GM18861 (cell line): ENCODE measurements at regions not wholly inside any gene's neighbourhood (a gene's known extent, or its start where the extent isn't known, plus 50 kb on each side); places are given as distances from the start of the nearest gene placed in this dataset.
"Not testable (repeated sequence)": the region's sequence is repeated elsewhere in the genome, so short reads cannot be mapped to it uniquely, and the experiment has no call there.

Experiments
- ATAC-seq: cut with Tn5 transposase; IDR thresholded peaks from one replicate; pipeline ENCODE4 v1.9.1; 2021; ENCODE audit not compliant: unreplicated experiment

- ATAC-seq = not testable (repeated sequence)
Observed at GRCh38 chr22:23439581-23439980, 140.5 kb downstream of the IGLL1 start.

- ATAC-seq = no peak
Observed at GRCh38 chr22:23438216-23438615, 141.9 kb downstream of the IGLL1 start.

- no peak for ATAC-seq
Observed at GRCh38 chr22:23437779-23438178, 142.3 kb downstream of the IGLL1 start.

- not testable (repeated sequence) for ATAC-seq
Observed at GRCh38 chr22:23437107-23437395, 143.0 kb downstream of the IGLL1 start.

GRCh38 chr22:23436354-23437106 lies 143.6 kb downstream of the IGLL1 start:
- not testable (repeated sequence) for ATAC-seq

- ATAC-seq = not testable (repeated sequence)
Observed at GRCh38 chr22:23435186-23435585, 144.9 kb downstream of the IGLL1 start.

- ATAC-seq = not testable (repeated sequence)
Observed at GRCh38 chr22:23434198-23434830, 145.8 kb downstream of the IGLL1 start.

GRCh38 chr22:23433127-23434005 lies 146.7 kb downstream of the IGLL1 start:
- not testable (repeated sequence) for ATAC-seq

- ATAC-seq = not testable (repeated sequence)
Observed at GRCh38 chr22:23432719-23433118, 147.4 kb downstream of the IGLL1 start.

- ATAC-seq = no peak
Observed at GRCh38 chr22:23431337-23432072, 148.6 kb downstream of the IGLL1 start.

- ATAC-seq = not testable (repeated sequence)
Observed at GRCh38 chr22:23424551-23425068, 155.5 kb downstream of the IGLL1 start.

- no peak for ATAC-seq
Observed at GRCh38 chr22:23424031-23424430, 156.1 kb downstream of the IGLL1 start.

- not testable (repeated sequence) for ATAC-seq
Observed at GRCh38 chr22:23422281-23422680, 157.8 kb downstream of the IGLL1 start.

GRCh38 chr22:23421300-23421699 lies 158.8 kb downstream of the IGLL1 start:
- ATAC-seq = not testable (repeated sequence)

- no peak for ATAC-seq
Observed at GRCh38 chr22:23419931-23420330, 160.2 kb downstream of the IGLL1 start.

GRCh38 chr22:23419171-23419570 lies 160.9 kb downstream of the IGLL1 start:
- no peak for ATAC-seq

GRCh38 chr22:23418159-23418788 lies 161.8 kb downstream of the IGLL1 start:
- no peak for ATAC-seq

- ATAC-seq = not testable (repeated sequence)
Observed at GRCh38 chr22:23417327-23417726, 162.8 kb downstream of the IGLL1 start.

GRCh38 chr22:23416169-23416690 lies 163.9 kb downstream of the IGLL1 start:
- not testable (repeated sequence) for ATAC-seq

GRCh38 chr22:23415490-23415851 lies 164.6 kb downstream of the IGLL1 start:
- no peak for ATAC-seq
